Progenitor cell of endocrine pancreas (in vitro differentiated cells): ENCODE measurements at regions not wholly inside any gene's neighbourhood (a gene's known extent, or its start where the extent isn't known, plus 50 kb on each side); places are given as distances from the start of the nearest gene placed in this dataset.

Source experiments
- DNase-seq: peaks from one replicate; pipeline ENCODE4 v3.0.0; 2021; ENCODE audit warnings: low spot score; ENCODE audit not compliant: unreplicated experiment
- H3K27ac Mint-ChIP-seq: 2 replicates; pipeline ENCODE4 v1.8.0; 2021; ENCODE audit warnings: mild to moderate bottlenecking, moderate library complexity, mixed read lengths
- H3K27me3 Mint-ChIP-seq: 2 replicates; pipeline ENCODE4 v1.8.0; 2021; ENCODE audit warnings: mixed read lengths
- H3K36me3 Mint-ChIP-seq: 2 replicates; pipeline ENCODE4 v1.8.0; 2022; ENCODE audit warnings: mixed read lengths; ENCODE audit not compliant: insufficient read depth
- H3K4me1 Mint-ChIP-seq: 2 replicates; pipeline ENCODE4 v1.8.0; 2021; ENCODE audit warnings: low read depth, mixed read lengths
- H3K4me3 Mint-ChIP-seq: 2 replicates; pipeline ENCODE4 v1.8.0; 2021; ENCODE audit warnings: low read depth, mild to moderate bottlenecking, moderate library complexity, mixed read lengths
- H3K9me3 Mint-ChIP-seq: 2 replicates; pipeline ENCODE4 v1.8.0; 2021; ENCODE audit warnings: low read depth, mixed read lengths
- CTCF ChIP-seq: fragments of 200-600 bp; sonication (generic); IDR thresholded peaks from one replicate; pipeline ENCODE4 v1.5.0; 2021; ENCODE audit warnings: antibody characterized with exemption, mild to moderate bottlenecking; ENCODE audit not compliant: unreplicated experiment

DNA sequence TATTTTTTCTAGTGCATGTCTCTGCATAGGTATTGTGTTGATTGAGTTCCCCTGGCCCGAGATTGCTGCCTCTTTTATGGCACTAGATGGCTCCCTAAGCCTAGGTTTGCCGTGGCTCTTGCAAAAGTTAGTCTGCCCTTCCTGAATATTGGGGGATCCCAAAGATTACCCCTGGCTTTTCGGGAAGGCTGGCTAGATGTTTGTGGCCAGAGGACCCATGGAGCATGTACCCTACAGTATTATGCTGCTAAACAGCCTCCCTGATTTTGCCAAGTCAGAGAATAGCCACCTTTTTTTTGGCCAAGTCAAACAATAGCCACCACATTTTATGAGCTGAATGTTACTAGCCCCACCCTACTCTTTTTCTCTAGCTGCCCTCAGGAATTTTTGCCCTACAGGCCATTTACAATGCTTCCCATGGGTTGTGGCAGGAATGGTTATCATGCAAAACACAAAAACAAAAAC is 343.2 kb downstream of the OLFM3 start:
- H3K4me1 Mint-ChIP-seq, result peaks cover 2% of the 10 kb centered on the region
- peak; percentile 58 for TF ChIP-seq CTCF
- H3K4me3 Mint-ChIP-seq, result no peak overlapping the region
- DNase-seq, result no peak
- H3K9me3 Mint-ChIP-seq, result peaks cover 15% of the 10 kb centered on the region
- H3K27ac Mint-ChIP-seq, result no peak overlapping the region
- no peaks in the 10 kb centered on the region for H3K27me3 Mint-ChIP-seq
- H3K36me3 Mint-ChIP-seq, result peaks cover 1% of the 10 kb centered on the region

DNA sequence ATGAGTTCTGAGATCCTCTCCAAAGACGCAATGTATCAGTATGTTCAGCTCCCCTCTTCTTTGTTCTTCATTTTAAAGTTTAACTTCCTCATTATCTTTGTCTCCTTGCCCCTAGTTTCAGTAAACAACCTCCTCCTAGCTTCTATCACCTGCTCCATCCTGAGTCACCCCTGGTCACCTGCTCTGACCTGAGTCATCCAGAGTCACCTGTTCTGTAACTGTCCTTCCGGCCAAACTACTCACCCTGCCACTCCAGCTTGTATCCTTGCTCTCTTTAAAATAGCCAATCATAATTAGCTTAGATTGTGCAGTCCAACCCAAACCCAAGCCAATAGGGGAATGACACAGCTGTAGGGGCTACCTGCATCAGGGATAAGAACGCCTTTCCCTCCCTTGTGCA is 332.0 kb downstream of the OLFM3 start:
- Mint-ChIP-seq H3K27me3 (no peaks in the 10 kb centered on the region), H3K27ac (no peak overlapping the region), H3K4me1 (no peaks in the 10 kb centered on the region), H3K4me3 (no peak overlapping the region), H3K36me3 (no peaks in the 10 kb centered on the region), H3K9me3 (peaks cover 9% of the 10 kb centered on the region)
- TF ChIP-seq CTCF, result no peak
- no peak for DNase-seq

GRCh38 chr1:101667761-101668160 is 329.0 kb downstream of the OLFM3 start:
- Mint-ChIP-seq H3K4me1 (no peaks in the 10 kb centered on the region), H3K4me3 (no peak overlapping the region), H3K27ac (no peak overlapping the region), H3K36me3 (no peaks in the 10 kb centered on the region), H3K27me3 (no peaks in the 10 kb centered on the region), H3K9me3 (peaks cover 6% of the 10 kb centered on the region)
- TF ChIP-seq CTCF, result no peak
- no peak for DNase-seq

- H3K4me3 Mint-ChIP-seq, result no peak overlapping the region
- no peak for TF ChIP-seq CTCF
- H3K27me3 Mint-ChIP-seq, result no peaks in the 10 kb centered on the region
- peaks cover 23% of the 10 kb centered on the region for H3K4me1 Mint-ChIP-seq
- H3K27ac Mint-ChIP-seq, result no peak overlapping the region
- no peaks in the 10 kb centered on the region for H3K36me3 Mint-ChIP-seq
- DNase-seq, result no peak
- no peaks in the 10 kb centered on the region for H3K9me3 Mint-ChIP-seq
Measured at GRCh38 chr1:101683136-101683535, 313.6 kb downstream of the OLFM3 start.

DNA sequence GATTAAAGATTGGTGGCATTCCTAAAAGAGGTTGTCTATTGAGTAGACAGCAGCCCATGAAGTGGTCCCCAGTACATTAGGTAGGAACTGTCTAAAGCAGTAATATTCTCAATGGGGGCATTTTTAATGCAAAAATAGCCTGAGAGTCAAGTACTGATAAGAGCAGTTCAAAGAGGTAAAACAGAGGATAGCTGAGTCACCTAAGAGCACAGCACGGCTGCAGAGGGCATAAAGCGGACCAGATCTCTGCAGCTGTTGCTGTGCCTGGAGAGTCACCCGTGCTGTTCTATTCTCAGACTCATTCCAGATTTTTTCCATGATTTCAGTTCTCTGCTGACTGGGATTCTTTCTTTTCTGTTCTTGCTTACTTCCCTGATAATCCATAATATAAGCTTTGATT is 313.2 kb downstream of the OLFM3 start:
- DNase-seq, result no peak
- Mint-ChIP-seq H3K9me3 (no peaks in the 10 kb centered on the region), H3K27me3 (no peaks in the 10 kb centered on the region), H3K4me1 (peaks cover 23% of the 10 kb centered on the region), H3K4me3 (no peak overlapping the region), H3K36me3 (no peaks in the 10 kb centered on the region), H3K27ac (no peak overlapping the region)
- TF ChIP-seq CTCF, result no peak

- Mint-ChIP-seq H3K27me3 (no peaks in the 10 kb centered on the region), H3K4me1 (peaks cover 1% of the 10 kb centered on the region), H3K9me3 (no peaks in the 10 kb centered on the region), H3K4me3 (no peak overlapping the region), H3K27ac (no peak overlapping the region), H3K36me3 (no peaks in the 10 kb centered on the region)
- no peak for DNase-seq
- no peak for TF ChIP-seq CTCF
Measured at GRCh38 chr1:101697072-101697471, 299.7 kb downstream of the OLFM3 start.
